ENCODE measurements at regions not wholly inside any gene's neighbourhood (a gene's known extent, or its start where the extent isn't known, plus 50 kb on each side); places are given as distances from the start of the nearest gene placed in this dataset.

- in situ Hi-C loops (cut with HindIII; ENCODE audit: extremely low pct_ligation_motif_present, low pct_unique_long_range_greater_than_20kb) (no loop called here), intact Hi-C loops (cut with micrococcal nuclease; ENCODE audit: unreplicated experiment) (no loop called here)
- Histone ChIP-seq H3K4me3 (replicated peaks in 1 of 3; ENCODE audit: insufficient read depth in 1 of 3, low read depth in 2 of 3, low read length in 3 of 3) (no peak overlapping the region), H3K27me3 (ENCODE audit: control insufficient read depth in 1 of 2, insufficient read depth in 2 of 2, low read length in 2 of 2) (no peaks in the 10 kb centered on the region), H3K4me2 (ENCODE audit: low read depth, low read length) (no peak overlapping the region), H4K20me1 (ENCODE audit: insufficient read depth, low read length) (no peaks in the 10 kb centered on the region), H3K9ac (ENCODE audit: insufficient read depth, low read depth, low read length) (no peak overlapping the region), H3K27ac (ENCODE audit: extremely low read length, insufficient read depth, low read length) (no peak overlapping the region), H3K79me2 (ENCODE audit: insufficient read depth, low read length) (no peaks in the 10 kb centered on the region), H2AFZ (ENCODE audit: low read length) (no peak overlapping the region), H3K36me3 (replicated peaks in 1 of 2; ENCODE audit: control insufficient read depth in 1 of 2, insufficient read depth in 2 of 2, low read length in 2 of 2) (no peaks in the 10 kb centered on the region), H3K4me1 (ENCODE audit: insufficient read depth, low read length) (no peaks in the 10 kb centered on the region), H3K9me3 (ENCODE audit: low read length) (no peaks in the 10 kb centered on the region)
- no peak for ATAC-seq
- no peak for FAIRE-seq
- CTCF ChIA-PET (ENCODE audit: low intra/inter-chr PET ratio, low total read pairs) = no interaction called here
- TF ChIP-seq ATF7 (IDR thresholded peaks at IDR 0.05) = no peak
- TF ChIP-seq ATF7 (CRISPR knock-in tag; IDR thresholded peaks at IDR 0.05) = no peak
- no peak for TF ChIP-seq TFDP2 (CRISPR knock-in tag; IDR thresholded peaks at IDR 0.05)
- TF ChIP-seq ZBTB7B (CRISPR knock-in tag; IDR thresholded peaks at IDR 0.05) = no peak
- no peak for TF ChIP-seq AKAP8 (CRISPR knock-in tag; IDR thresholded peaks at IDR 0.05)
- POLR2A ChIA-PET = no interaction called here
- DNase-seq (ENCODE audit: low spot score) = no peak
- 56% methylated on average over 4 of the region's 4 CpGs for WGBS (ENCODE audit: low lambda C conversion rate)
- BruUV-seq (replicated peaks) = no TSS peak
Observed at GRCh38 chr13:78844106-78844505, 185.2 kb upstream of the OBI1 start.

- Histone ChIP-seq H3K4me1 (ENCODE audit: insufficient read depth, low read length) (no peaks in the 10 kb centered on the region), H3K4me2 (ENCODE audit: low read depth, low read length) (no peak overlapping the region), H2AFZ (ENCODE audit: low read length) (no peak overlapping the region), H3K4me3 (replicated peaks in 1 of 3; ENCODE audit: insufficient read depth in 1 of 3, low read depth in 2 of 3, low read length in 3 of 3) (no peak overlapping the region), H3K27ac (ENCODE audit: extremely low read length, insufficient read depth, low read length) (no peak overlapping the region), H3K36me3 (replicated peaks in 1 of 2; ENCODE audit: control insufficient read depth in 1 of 2, insufficient read depth in 2 of 2, low read length in 2 of 2) (no peaks in the 10 kb centered on the region), H4K20me1 (ENCODE audit: insufficient read depth, low read length) (no peaks in the 10 kb centered on the region), H3K9ac (ENCODE audit: insufficient read depth, low read depth, low read length) (no peak overlapping the region), H3K27me3 (ENCODE audit: control insufficient read depth in 1 of 2, insufficient read depth in 2 of 2, low read length in 2 of 2) (no peaks in the 10 kb centered on the region), H3K9me3 (ENCODE audit: low read length) (no peaks in the 10 kb centered on the region), H3K79me2 (ENCODE audit: insufficient read depth, low read length) (no peaks in the 10 kb centered on the region)
- ChIA-PET POLR2A (no interaction called here), CTCF (ENCODE audit: low intra/inter-chr PET ratio, low total read pairs) (no interaction called here)
- DNase-seq (ENCODE audit: low spot score) = no peak
- 23% methylated on average over 7 of the region's 7 CpGs for WGBS (ENCODE audit: low lambda C conversion rate)
- no TSS peak for BruUV-seq (replicated peaks)
- no peak for FAIRE-seq
- in situ Hi-C loops (cut with HindIII; ENCODE audit: extremely low pct_ligation_motif_present, low pct_unique_long_range_greater_than_20kb) (no loop called here), intact Hi-C loops (cut with micrococcal nuclease; ENCODE audit: unreplicated experiment) (no loop called here)
- no peak; the same call in 2 of the 3 replicates for ATAC-seq
- TF ChIP-seq ZNF614 (CRISPR knock-in tag; IDR thresholded peaks at IDR 0.05; ENCODE audit: borderline replicate concordance) (no peak), ASH2L (IDR thresholded peaks at IDR 0.05; ENCODE audit: insufficient read length, low read depth, low read length) (no peak), NCOA1 (CRISPR knock-in tag; IDR thresholded peaks at IDR 0.05) (no peak), DR1 (CRISPR knock-in tag; IDR thresholded peaks at IDR 0.05) (no peak), SRY (CRISPR knock-in tag; IDR thresholded peaks at IDR 0.05) (no peak), NCOA2 (CRISPR knock-in tag; IDR thresholded peaks at IDR 0.05) (no peak), ZFP37 (CRISPR knock-in tag; IDR thresholded peaks at IDR 0.05; ENCODE audit: borderline replicate concordance) (no peak), HOXA9 (CRISPR knock-in tag; IDR thresholded peaks at IDR 0.05; ENCODE audit: borderline replicate concordance) (no peak), ZNF333 (CRISPR knock-in tag; IDR thresholded peaks at IDR 0.05; ENCODE audit: borderline replicate concordance) (no peak), ZNF367 (CRISPR knock-in tag; IDR thresholded peaks at IDR 0.05; ENCODE audit: borderline replicate concordance) (no peak), HNRNPK (IDR thresholded peaks at IDR 0.05; ENCODE audit: low read depth, low read length, poor library complexity, severe bottlenecking) (no peak), ZNF501 (CRISPR knock-in tag; IDR thresholded peaks at IDR 0.05) (no peak), GLI4 (CRISPR knock-in tag; IDR thresholded peaks at IDR 0.05; ENCODE audit: borderline replicate concordance) (no peak), NR1H2 (CRISPR knock-in tag; IDR thresholded peaks at IDR 0.05; ENCODE audit: borderline replicate concordance, low read depth) (no peak), POLR2G (IDR thresholded peaks at IDR 0.05; ENCODE audit: low read depth, low read length) (no peak), ZNF788 (CRISPR knock-in tag; IDR thresholded peaks at IDR 0.05; ENCODE audit: borderline replicate concordance) (no peak)
Observed at GRCh38 chr13:78841358-78841963, 182.5 kb upstream of the OBI1 start.
